ENCODE measurements at regions not wholly inside any gene's neighbourhood (a gene's known extent, or its start where the extent isn't known, plus 50 kb on each side); places are given as distances from the start of the nearest gene placed in this dataset.
"Not testable (repeated sequence)": the region's sequence is repeated elsewhere in the genome, so short reads cannot be mapped to it uniquely, and the experiment has no call there.

GRCh38 chr5:177894681-177895453, 101.2 kb downstream of the PROP1 start:
- intact Hi-C loops (cut with DNase I); DNase-seq: not testable (repeated sequence)
- WGBS, 2 donors = 96 to 98% methylated on average over 2 to 5 of the region's 9 CpGs

GRCh38 chr5:177892357-177892665, 103.7 kb downstream of the PROP1 start:
- intact Hi-C loops (cut with DNase I); H3K27ac ChIP-seq; H3K27me3 ChIP-seq; DNase-seq; H3K4me1 ChIP-seq; H3K36me3 ChIP-seq; H3K4me3 ChIP-seq; H3K9me3 ChIP-seq: not testable (repeated sequence)
- 93 to 96% methylated on average over 4 of the region's 4 CpGs for WGBS, 2 donors

More at GRCh38 chr5:177894681-177895453, 101.2 kb downstream of the PROP1 start:
- not testable (repeated sequence) for H3K4me1 ChIP-seq, H3K4me3 ChIP-seq, H3K36me3 ChIP-seq, H3K27me3 ChIP-seq, H3K9me3 ChIP-seq, H3K27ac ChIP-seq

- peak overlapping the region in 1 of 4 donors; percentile 17 for H3K27ac ChIP-seq
- not testable (repeated sequence) for DNase-seq
Observed at GRCh38 chr5:177891547-177892356, 104.3 kb downstream of the PROP1 start.

GRCh38 chr5:177883295-177883694, 100.6 kb upstream of the FAM153A start:
- DNase-seq; intact Hi-C loops (cut with DNase I); H3K4me1 ChIP-seq; H3K27ac ChIP-seq; H3K36me3 ChIP-seq; H3K9me3 ChIP-seq; H3K4me3 ChIP-seq; H3K27me3 ChIP-seq: not testable (repeated sequence)
- 93 to 94% methylated on average over 8 of the region's 8 CpGs for WGBS, 2 donors

More at GRCh38 chr5:177891547-177892356, 104.3 kb downstream of the PROP1 start:
- intact Hi-C loops (cut with DNase I); H3K36me3 ChIP-seq; H3K9me3 ChIP-seq; H3K4me1 ChIP-seq; H3K4me3 ChIP-seq; H3K27me3 ChIP-seq: not testable (repeated sequence)
- peak in 1 of 4 experiments; percentile 39 for TF ChIP-seq CTCF (IDR thresholded peaks at IDR 0.05)
- 23 to 25% methylated on average over 7 of the region's 11 CpGs for WGBS, 2 donors

GRCh38 chr5:177875900-177876238, 93.2 kb upstream of the FAM153A start:
- H3K36me3 ChIP-seq; H3K4me1 ChIP-seq; H3K9me3 ChIP-seq; DNase-seq; intact Hi-C loops (cut with DNase I); H3K27ac ChIP-seq; H3K27me3 ChIP-seq: not testable (repeated sequence)
- 0% methylated on average over 5 of the region's 15 CpGs for WGBS, 2 donors
- H3K4me3 ChIP-seq = peak overlapping the region in 2 of 4 donors; percentile 36 to 54

GRCh38 chr5:177875013-177875899, 92.6 kb upstream of the FAM153A start:
- H3K9me3 ChIP-seq; H3K27me3 ChIP-seq; H3K27ac ChIP-seq; H3K36me3 ChIP-seq; intact Hi-C loops (cut with DNase I); DNase-seq; H3K4me1 ChIP-seq: not testable (repeated sequence)
- 1 to 2% methylated on average over 23 to 38 of the region's 56 CpGs for WGBS, 2 donors
- H3K4me3 ChIP-seq = peak overlapping the region in 3 of 4 donors; percentile 21 to 54 (median 36)

GRCh38 chr5:177863822-177864446, 81.2 kb upstream of the FAM153A start:
- intact Hi-C loops (cut with DNase I) = not testable (repeated sequence)

GRCh38 chr5:177857642-177858200, 75.0 kb upstream of the FAM153A start:
- intact Hi-C loops (cut with DNase I) = not testable (repeated sequence)

More at GRCh38 chr5:177863822-177864446, 81.2 kb upstream of the FAM153A start:
- 83 to 84% methylated on average over 7 to 8 of the region's 18 CpGs for WGBS, 2 donors
- not testable (repeated sequence) for H3K27me3 ChIP-seq, H3K27ac ChIP-seq, H3K4me3 ChIP-seq, H3K4me1 ChIP-seq, H3K36me3 ChIP-seq, H3K9me3 ChIP-seq, DNase-seq

GRCh38 chr5:177856474-177856873, 73.8 kb upstream of the FAM153A start:
- H3K4me1 ChIP-seq; H3K9me3 ChIP-seq; H3K36me3 ChIP-seq; H3K4me3 ChIP-seq; H3K27ac ChIP-seq; DNase-seq; H3K27me3 ChIP-seq; intact Hi-C loops (cut with DNase I): not testable (repeated sequence)
- WGBS, 2 donors = 41 to 50% methylated on average over 1 of the region's 2 CpGs

More at GRCh38 chr5:177857642-177858200, 75.0 kb upstream of the FAM153A start:
- not testable (repeated sequence) for H3K27ac ChIP-seq, H3K27me3 ChIP-seq, H3K4me1 ChIP-seq, DNase-seq, H3K9me3 ChIP-seq, H3K4me3 ChIP-seq, H3K36me3 ChIP-seq
- WGBS, 2 donors = 84 to 87% methylated on average over 7 of the region's 8 CpGs

- H3K27me3 ChIP-seq; H3K36me3 ChIP-seq; H3K9me3 ChIP-seq; intact Hi-C loops (cut with DNase I); H3K4me3 ChIP-seq; H3K4me1 ChIP-seq; H3K27ac ChIP-seq; DNase-seq: not testable (repeated sequence)
- 75 to 76% methylated on average over 6 of the region's 7 CpGs for WGBS, 2 donors
Observed at GRCh38 chr5:177847914-177848313, 65.2 kb upstream of the FAM153A start.

GRCh38 chr5:177846598-177846997, 63.9 kb upstream of the FAM153A start:
- WGBS, 2 donors = 22 to 38% methylated on average over 1 to 2 of the region's 5 CpGs
- DNase-seq; intact Hi-C loops (cut with DNase I); H3K27ac ChIP-seq; H3K27me3 ChIP-seq; H3K9me3 ChIP-seq; H3K4me1 ChIP-seq; H3K36me3 ChIP-seq; H3K4me3 ChIP-seq: not testable (repeated sequence)

All from sigmoid colon (tissue), 6 donors.